ENCODE measurements at regions not wholly inside any gene's neighbourhood (a gene's known extent, or its start where the extent isn't known, plus 50 kb on each side); places are given as distances from the start of the nearest gene placed in this dataset.

GRCh38 chr13:60933638-60934037, 482.0 kb downstream of the PCDH20 start:
- Histone ChIP-seq H3K27ac (ENCODE audit: low read depth in 1 of 2, low read length in 2 of 2) (no peak overlapping the region), H3K4me3 (ENCODE audit: low read length) (no peak overlapping the region), H3K36me3 (ENCODE audit: insufficient read depth, low read length) (no peaks in the 10 kb centered on the region), H3K4me1 (ENCODE audit: insufficient read depth, low read length) (no peaks in the 10 kb centered on the region), H3K27me3 (ENCODE audit: control insufficient read depth in 1 of 2, insufficient read depth in 2 of 2, low read length in 2 of 2) (no peaks in the 10 kb centered on the region), H3K9me3 (ENCODE audit: control insufficient read depth in 1 of 2, insufficient read depth in 1 of 2, low read length in 2 of 2) (no peaks in the 10 kb centered on the region)
- no peak overlapping the region for H3K4me3 Mint-ChIP-seq
- intact Hi-C loops (cut with DNase I, micrococcal nuclease): no loop called here
- CTCF ChIA-PET: no interaction called here
- POLR2A ChIA-PET: no interaction called here
- peaks cover 7% of the 10 kb centered on the region for H3K9me3 Mint-ChIP-seq
- H3K27me3 Mint-ChIP-seq: no peaks in the 10 kb centered on the region
- TF ChIP-seq CTCF (IDR thresholded peaks at IDR 0.05): no peak
- no peak for ATAC-seq (ENCODE audit: poor library complexity)
- DNase-seq: no peak
- H3K27ac Mint-ChIP-seq: no peak overlapping the region
- H3K36me3 Mint-ChIP-seq (ENCODE audit: low read depth): no peaks in the 10 kb centered on the region
- H3K4me1 Mint-ChIP-seq (ENCODE audit: low read depth): no peaks in the 10 kb centered on the region

- no peak for DNase-seq
- H3K4me3 ChIP-seq (ENCODE audit: low read length): no peak overlapping the region
- no peaks in the 10 kb centered on the region for H3K36me3 ChIP-seq (ENCODE audit: insufficient read depth, low read length)
- no peak overlapping the region for H3K27ac ChIP-seq (ENCODE audit: low read depth in 1 of 2, low read length in 2 of 2)
- ChIA-PET POLR2A (no interaction called here), CTCF (no interaction called here)
- no peak for ATAC-seq (ENCODE audit: poor library complexity)
- no peak for TF ChIP-seq CTCF (IDR thresholded peaks at IDR 0.05)
- H3K9me3 ChIP-seq (ENCODE audit: control insufficient read depth in 1 of 2, insufficient read depth in 1 of 2, low read length in 2 of 2): no peaks in the 10 kb centered on the region
- no peaks in the 10 kb centered on the region for H3K27me3 ChIP-seq (ENCODE audit: control insufficient read depth in 1 of 2, insufficient read depth in 2 of 2, low read length in 2 of 2)
- H3K9me3 Mint-ChIP-seq: peaks cover 11% of the 10 kb centered on the region
- H3K36me3 Mint-ChIP-seq (ENCODE audit: low read depth): no peaks in the 10 kb centered on the region
- no peaks in the 10 kb centered on the region for H3K27me3 Mint-ChIP-seq
- H3K4me1 Mint-ChIP-seq (ENCODE audit: low read depth): no peaks in the 10 kb centered on the region
- intact Hi-C loops (cut with DNase I, micrococcal nuclease): no loop called here
- no peaks in the 10 kb centered on the region for H3K4me1 ChIP-seq (ENCODE audit: insufficient read depth, low read length)
- no peak overlapping the region for H3K27ac Mint-ChIP-seq
- no peak overlapping the region for H3K4me3 Mint-ChIP-seq
These were observed 483.6 kb downstream of the PCDH20 start for GRCh38 chr13:60931858-60932546.

- Mint-ChIP-seq H3K36me3 (ENCODE audit: low read depth) (no peaks in the 10 kb centered on the region), H3K9me3 (peaks cover 7% of the 10 kb centered on the region), H3K4me3 (no peak overlapping the region), H3K4me1 (ENCODE audit: low read depth) (no peaks in the 10 kb centered on the region), H3K27me3 (no peaks in the 10 kb centered on the region), H3K27ac (no peak overlapping the region)
- no peaks in the 10 kb centered on the region for H3K36me3 ChIP-seq (ENCODE audit: insufficient read depth, low read length)
- ATAC-seq (ENCODE audit: poor library complexity): no peak
- intact Hi-C loops (cut with DNase I, micrococcal nuclease): no loop called here
- H3K9me3 ChIP-seq (ENCODE audit: control insufficient read depth in 1 of 2, insufficient read depth in 1 of 2, low read length in 2 of 2): no peaks in the 10 kb centered on the region
- H3K4me3 ChIP-seq (ENCODE audit: low read length): no peak overlapping the region
- H3K27ac ChIP-seq (ENCODE audit: low read depth in 1 of 2, low read length in 2 of 2): no peak overlapping the region
- no peak for TF ChIP-seq CTCF (IDR thresholded peaks at IDR 0.05)
- POLR2A ChIA-PET: no interaction called here
- no peaks in the 10 kb centered on the region for H3K4me1 ChIP-seq (ENCODE audit: insufficient read depth, low read length)
- no peaks in the 10 kb centered on the region for H3K27me3 ChIP-seq (ENCODE audit: control insufficient read depth in 1 of 2, insufficient read depth in 2 of 2, low read length in 2 of 2)
- DNase-seq: no peak
- CTCF ChIA-PET: no interaction called here
These were observed 490.0 kb downstream of the PCDH20 start for GRCh38 chr13:60925686-60926085.
